GM12891 (cell line): ENCODE measurements at regions not wholly inside any gene's neighbourhood (a gene's known extent, or its start where the extent isn't known, plus 50 kb on each side); places are given as distances from the start of the nearest gene placed in this dataset.

Experiments used
- PAX5 ChIP-seq: IDR thresholded peaks from 2 replicates; pipeline ENCODE4 v1.6.1; 2011; ENCODE audit warnings: low read length, moderate library complexity, mild to moderate bottlenecking; ENCODE audit not compliant: insufficient read depth, severe bottlenecking
- POLR2A ChIP-seq: IDR thresholded peaks from 2 replicates; pipeline ENCODE4 v1.6.1; 2011; ENCODE audit warnings: low read depth, low read length, control low read depth
- POLR2AphosphoS5 ChIP-seq: IDR thresholded peaks from 2 replicates; pipeline ENCODE4 v1.6.1; 2011; ENCODE audit warnings: low read depth, low read length, control low read depth
- POU2F2 ChIP-seq: IDR thresholded peaks from 2 replicates; pipeline ENCODE4 v1.6.1; 2011; ENCODE audit warnings: low read depth, mild to moderate bottlenecking, control low read depth, low read length, moderate library complexity
- SPI1 ChIP-seq: IDR thresholded peaks from 2 replicates; pipeline ENCODE4 v1.6.1; 2011; ENCODE audit warnings: low read depth, low read length, control low read depth
- TAF1 ChIP-seq: IDR thresholded peaks from 2 replicates; pipeline ENCODE4 v1.6.1; 2011; ENCODE audit warnings: low read depth, low read length, control low read depth

GRCh38 chr6:166714581-166714980 is 87.5 kb upstream of the RPS6KA2 start:
- TF ChIP-seq POLR2A (no peak), POLR2AphosphoS5 (no peak), TAF1 (no peak), SPI1 (no peak), POU2F2 (no peak), PAX5 (no peak)
